Fibroblast of skin of left quadriceps (primary cell): ENCODE measurements at regions not wholly inside any gene's neighbourhood (a gene's known extent, or its start where the extent isn't known, plus 50 kb on each side); places are given as distances from the start of the nearest gene placed in this dataset.

Experiments used
- DNase-seq, 2 experiments: peaks; one replicate each; pipeline ENCODE4 v3.0.0-alpha.2; 2013; ENCODE audit warnings: low read depth in 2 of 2

GRCh38 chr10:88082806-88083596 lies 219.6 kb downstream of the PTEN start:
- DNase-seq: no peak

DNA sequence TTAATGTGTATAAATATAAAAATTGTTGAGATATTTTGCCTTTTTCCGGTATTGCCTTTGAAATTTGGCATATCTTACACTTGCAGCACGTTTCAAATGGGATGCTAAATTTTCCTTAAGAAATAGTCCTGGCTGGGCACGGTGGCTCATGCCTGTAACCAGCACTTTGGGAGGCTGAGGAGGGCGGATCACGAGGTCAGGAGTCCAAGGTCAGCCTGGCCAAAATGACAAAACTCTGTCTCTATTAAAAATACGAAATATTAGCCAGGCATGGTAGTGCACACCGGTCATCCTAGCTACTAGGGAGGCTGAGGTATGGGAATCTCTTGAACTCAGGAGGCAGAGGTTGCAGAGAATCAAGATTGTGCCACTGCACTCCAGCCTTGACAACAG lies 220.2 kb downstream of the PTEN start:
- no peak for DNase-seq

GRCh38 chr10:88086187-88086960 lies 222.9 kb downstream of the PTEN start:
- no peak for DNase-seq

DNA sequence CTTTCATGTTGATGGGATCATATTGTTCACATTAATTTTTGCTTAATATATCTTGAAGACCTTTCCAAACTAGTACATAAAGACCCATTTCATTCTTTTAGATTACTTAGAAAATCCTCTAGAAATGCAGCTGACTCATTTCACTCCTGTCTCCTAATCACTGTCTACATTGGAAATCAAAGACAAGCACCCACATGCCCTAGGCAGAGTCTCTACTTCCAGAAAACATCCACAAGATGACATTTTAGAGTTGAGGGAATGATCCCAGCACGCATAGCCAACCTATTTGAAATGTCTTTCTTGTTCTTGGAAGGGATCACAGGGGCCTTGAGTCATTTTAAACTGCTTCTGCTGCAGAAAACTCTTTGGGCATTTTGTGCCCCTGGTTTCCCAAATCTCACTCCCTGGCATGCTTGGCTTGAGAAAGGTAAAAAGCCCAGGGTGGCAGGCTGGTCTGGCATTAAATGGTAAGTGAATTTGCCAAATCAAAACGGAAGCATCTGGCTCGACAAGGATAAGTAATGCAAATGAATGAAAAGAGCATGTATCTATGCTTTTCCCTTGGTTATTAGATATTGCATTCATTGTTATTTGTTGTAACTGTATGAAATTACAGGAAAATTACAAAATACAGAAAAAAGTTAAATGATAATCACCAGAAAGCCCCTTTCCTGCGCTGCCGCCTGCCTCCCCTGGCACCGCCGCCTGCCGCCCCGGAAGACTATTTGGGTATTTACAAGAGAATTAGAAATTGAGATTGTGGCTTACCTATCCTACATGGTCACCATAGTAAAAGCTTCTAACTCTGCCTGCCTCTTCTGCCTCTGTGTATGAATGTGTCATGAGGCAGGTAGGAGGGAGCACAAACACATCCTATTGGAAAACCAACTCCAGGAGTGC lies 225.3 kb downstream of the PTEN start:
- DNase-seq: no peak

- no peak for DNase-seq
These were observed 226.1 kb downstream of the PTEN start for GRCh38 chr10:88089498-88089897.

- no peak for DNase-seq
These were observed 227.3 kb downstream of the PTEN start for GRCh38 chr10:88090568-88091214.

- no peak for DNase-seq
These were observed 228.2 kb downstream of the PTEN start for GRCh38 chr10:88091490-88092061.

- no peak for DNase-seq
These were observed 228.8 kb downstream of the PTEN start for GRCh38 chr10:88092265-88092664.

DNA sequence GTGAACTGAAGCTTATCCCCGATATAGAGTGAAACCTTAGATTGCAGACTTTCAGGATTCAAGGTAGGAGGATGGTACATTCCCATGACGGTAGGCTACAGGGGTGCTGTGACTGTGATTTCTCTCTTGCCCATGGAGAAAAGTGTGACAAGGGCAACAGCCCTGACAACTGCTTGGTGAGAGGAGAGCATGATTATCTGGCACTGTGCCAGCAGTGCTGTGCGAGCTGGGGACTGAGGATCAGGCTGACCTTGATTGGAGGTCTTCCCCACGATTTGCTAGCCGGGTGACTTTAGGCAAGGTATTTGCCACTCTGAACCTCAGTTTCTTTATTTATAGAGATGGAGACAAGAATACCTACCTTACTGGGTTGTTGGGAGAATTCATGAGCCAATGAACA lies 229.5 kb downstream of the PTEN start:
- no peak for DNase-seq

DNA sequence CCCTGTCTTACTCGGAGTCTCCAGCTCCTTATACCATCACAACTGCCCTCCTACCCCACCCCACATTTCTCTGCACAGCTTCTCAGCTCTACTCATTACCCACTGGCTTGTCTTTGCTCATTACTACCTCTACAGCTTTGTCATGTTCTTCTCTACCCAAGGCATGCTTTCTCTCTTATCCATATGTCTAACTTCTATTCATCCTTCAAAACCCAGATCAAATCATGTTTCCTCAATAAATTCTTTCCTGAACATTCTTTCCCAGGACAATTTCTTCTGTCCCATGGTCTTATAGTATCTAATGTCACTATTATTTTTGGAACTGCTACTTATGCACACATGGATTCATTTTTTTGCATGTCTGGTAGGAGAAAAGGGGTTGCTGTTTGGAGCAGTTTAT lies 231.4 kb downstream of the PTEN start:
- DNase-seq: no peak

- DNase-seq: peak; percentile 85 to 89
These were observed 231.8 kb downstream of the PTEN start for GRCh38 chr10:88095223-88095721.

GRCh38 chr10:88095778-88096431 lies 232.5 kb downstream of the PTEN start:
- no peak for DNase-seq

- DNase-seq: no peak
These were observed 233.7 kb downstream of the PTEN start for GRCh38 chr10:88097092-88097516.

DNA sequence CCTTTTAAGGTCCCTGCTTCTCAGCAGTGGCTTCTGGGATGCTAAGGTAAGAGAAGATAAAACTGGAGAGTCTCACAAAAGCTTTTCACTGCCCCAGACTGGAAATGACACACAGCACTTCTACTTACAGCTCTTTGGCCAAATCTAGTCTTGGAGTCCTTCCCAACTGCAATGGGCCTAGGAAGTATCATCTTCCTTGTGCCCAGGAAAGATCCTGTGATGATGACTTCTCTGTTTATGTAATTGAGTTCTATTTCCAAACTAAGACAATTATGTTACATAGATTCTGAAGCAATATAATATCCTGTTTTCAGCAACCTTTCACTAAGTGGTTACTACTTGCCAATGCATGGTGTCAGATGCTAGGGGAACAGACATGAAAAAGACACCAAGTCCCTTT lies 234.1 kb downstream of the PTEN start:
- DNase-seq: no peak

DNA sequence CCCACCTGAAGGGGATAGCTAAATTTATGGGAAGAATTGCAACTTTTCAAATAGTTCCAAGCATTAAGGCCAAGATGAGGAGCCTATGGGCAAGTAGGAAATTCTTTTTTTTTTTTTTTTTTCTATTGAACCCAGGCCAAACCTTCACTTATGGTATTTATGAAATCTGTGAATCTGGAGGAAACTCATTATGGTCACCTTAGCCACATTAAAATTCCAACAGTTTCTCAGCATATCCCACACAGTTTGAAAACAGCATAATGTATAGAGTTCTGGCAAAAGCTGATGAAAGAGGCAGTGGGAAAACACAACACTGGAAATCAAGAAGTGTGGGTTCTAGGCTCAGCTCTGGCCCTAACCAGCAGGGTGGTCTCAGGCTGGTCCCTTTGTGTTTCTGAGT lies 236.9 kb downstream of the PTEN start:
- DNase-seq: peak; percentile 42 to 46

DNA sequence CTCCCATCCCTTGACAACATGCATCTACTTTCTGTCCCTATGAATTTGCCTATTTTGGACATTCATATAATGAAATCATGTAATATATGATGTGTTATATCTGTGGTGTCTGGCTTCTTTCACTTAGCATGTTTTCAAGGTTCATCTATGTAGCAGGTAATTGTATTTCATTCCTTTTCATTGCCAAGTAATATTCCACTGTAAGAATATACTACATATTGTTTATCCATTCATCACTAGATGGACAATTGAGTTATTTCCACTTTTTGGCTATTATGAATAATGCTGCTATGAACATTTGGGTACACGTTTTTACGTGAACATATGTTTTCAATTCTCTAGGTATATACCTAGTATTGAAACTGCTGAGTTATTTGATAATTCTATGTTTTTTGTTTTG lies 238.2 kb downstream of the PTEN start:
- DNase-seq: no peak

DNA sequence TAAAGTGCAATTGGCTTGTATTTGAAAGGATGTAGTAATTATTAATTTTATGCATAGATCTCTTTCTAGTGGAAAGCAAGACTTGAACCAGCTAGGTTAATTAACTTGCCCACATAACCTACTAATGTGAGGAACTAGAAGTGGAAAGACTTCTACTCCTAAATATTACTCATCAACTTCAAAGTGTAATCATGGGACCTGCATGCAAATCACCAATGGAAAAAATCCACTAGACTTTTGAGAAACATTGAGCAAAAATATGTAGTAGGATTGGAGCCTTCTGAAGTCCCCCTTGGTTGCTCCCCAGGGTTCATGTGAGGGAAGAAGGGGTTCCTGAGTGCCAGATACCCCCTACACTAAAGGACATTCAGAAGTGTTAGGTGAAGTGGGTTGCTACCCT lies 240.2 kb downstream of the PTEN start:
- DNase-seq: no peak

DNA sequence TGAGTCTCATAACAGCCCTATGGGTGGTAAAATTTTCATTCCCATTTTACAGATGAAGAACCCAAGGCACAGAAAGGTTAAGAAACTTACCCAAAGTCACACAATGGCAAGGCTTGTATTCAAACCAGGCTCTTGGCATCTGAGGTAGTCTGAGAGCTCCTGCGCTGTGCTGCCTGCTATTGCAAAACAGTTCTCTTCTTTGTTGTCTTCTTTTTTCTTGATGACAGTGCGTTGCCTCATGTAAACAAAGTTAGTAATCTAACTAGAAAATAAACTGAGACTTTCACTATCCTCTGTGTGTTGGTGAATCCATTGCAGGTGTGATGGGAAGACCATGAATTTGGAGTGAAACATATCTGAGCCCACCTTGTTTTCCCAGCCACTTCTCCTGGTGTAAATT lies 240.8 kb downstream of the PTEN start:
- DNase-seq: no peak

- no peak for DNase-seq
These were observed 242.9 kb downstream of the PTEN start for GRCh38 chr10:88106366-88106765.

GRCh38 chr10:88107296-88108097 lies 244.1 kb downstream of the PTEN start:
- no peak for DNase-seq
